GM19455 (cell line): ENCODE measurements at regions not wholly inside any gene's neighbourhood (a gene's known extent, or its start where the extent isn't known, plus 50 kb on each side); places are given as distances from the start of the nearest gene placed in this dataset.

Source experiments
- ATAC-seq: cut with Tn5 transposase; IDR thresholded peaks from one replicate; pipeline ENCODE4 v1.9.1; 2021; ENCODE audit not compliant: unreplicated experiment

DNA sequence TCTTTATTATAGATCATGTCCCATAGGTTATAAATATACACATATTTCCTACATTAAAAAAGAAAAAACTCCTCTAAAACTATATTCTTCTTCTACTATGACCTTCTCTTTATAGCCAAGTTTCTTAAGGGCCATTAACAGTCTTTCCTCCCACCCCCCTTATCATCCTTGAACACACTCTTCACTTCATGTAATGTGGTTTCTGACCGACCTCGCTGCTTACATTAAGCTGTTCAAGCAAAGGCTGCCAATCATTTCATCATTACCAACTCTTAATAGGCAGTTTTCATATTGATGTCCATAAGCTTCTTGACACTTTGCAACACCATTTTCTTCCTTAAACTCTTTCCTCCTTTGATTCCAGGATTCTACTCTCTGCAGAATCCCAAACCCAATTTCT is 283.0 kb upstream of the PCSK5 start:
- no peak for ATAC-seq

DNA sequence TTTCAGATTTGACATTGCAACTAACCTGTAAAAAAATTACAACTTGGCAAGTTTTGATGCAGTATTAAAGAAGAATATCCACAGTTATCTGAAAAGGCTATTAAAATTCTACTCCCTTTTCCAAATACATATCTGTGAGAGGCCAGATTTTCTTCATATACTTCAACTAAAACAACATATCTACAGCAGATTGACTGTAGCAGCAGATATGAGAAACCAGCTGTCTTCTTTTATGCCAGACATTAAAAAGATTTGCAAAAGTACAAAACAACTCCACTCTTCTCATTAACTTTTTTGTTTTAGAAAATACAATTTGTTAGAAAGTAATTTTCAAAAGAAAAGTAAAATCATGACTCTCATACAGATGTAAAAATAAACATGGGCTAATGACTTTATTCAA is 281.1 kb upstream of the PCSK5 start:
- no peak for ATAC-seq

- ATAC-seq: no peak
These were observed 280.2 kb upstream of the PCSK5 start for GRCh38 chr9:75610246-75610645.

DNA sequence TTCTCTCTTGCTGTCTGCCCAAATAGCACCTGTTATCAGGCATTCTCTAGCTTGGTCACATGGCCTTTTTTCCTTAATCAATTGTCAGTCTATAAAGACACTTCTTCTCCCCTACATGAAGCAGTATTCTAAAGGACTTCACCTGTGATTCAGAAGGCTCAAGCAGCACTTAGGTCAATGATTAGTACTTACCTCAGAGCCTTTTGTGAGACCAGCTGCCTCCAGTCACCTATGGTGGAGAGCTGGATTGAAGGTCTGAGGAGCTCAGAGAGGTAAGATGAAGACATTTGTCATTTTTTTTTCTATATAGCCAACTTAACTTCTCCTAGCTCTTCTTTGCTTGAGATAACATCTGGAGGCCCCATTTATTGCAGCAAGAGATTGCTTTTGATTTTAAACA is 278.3 kb upstream of the PCSK5 start:
- no peak for ATAC-seq

- ATAC-seq: no peak
These were observed 277.7 kb upstream of the PCSK5 start for GRCh38 chr9:75612754-75613153.

GRCh38 chr9:75615284-75615683 is 275.2 kb upstream of the PCSK5 start:
- ATAC-seq: no peak

- no peak for ATAC-seq
These were observed 274.4 kb upstream of the PCSK5 start for GRCh38 chr9:75616052-75616451.

GRCh38 chr9:75616841-75617566 is 273.5 kb upstream of the PCSK5 start:
- ATAC-seq: no peak

DNA sequence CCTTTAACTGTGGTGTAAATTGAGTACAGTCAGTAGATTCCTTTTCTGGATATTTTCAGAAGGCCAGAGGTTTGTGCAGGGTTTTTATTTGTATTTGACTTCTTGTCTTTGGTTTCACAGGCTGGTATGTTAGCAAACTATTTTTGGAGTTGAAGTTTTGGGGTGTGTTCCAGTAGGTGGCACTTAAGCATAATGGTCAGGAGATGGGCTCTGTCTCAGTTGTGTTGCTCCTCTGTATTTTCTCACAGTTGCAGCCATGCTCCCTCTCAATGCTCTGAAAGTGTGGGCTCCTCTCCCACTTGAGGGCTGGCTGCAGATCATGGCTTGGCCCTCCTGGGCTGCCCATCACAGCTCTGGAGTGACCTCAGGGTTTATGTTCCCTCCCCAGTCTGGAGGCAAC is 267.0 kb upstream of the PCSK5 start:
- ATAC-seq: no peak

DNA sequence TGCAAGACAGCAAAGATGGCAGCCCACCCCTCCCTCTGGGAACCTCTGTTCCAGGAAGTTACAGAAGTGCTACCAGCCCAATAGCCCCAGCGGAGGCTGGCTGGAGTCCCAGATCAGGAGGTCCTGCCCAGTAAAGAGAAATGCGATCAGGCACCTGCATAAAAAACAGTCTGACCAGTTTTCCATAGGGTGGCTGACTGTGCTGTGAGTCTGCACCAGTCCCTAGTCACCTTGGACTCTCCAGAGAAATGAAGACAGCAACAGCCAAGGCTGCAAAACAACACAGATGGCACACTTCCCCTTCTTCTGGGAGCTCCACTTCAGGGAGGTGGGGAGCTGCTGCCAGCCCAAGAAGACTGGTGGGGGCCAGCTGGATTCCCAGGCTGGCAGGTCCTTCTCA is 265.5 kb upstream of the PCSK5 start:
- no peak for ATAC-seq

DNA sequence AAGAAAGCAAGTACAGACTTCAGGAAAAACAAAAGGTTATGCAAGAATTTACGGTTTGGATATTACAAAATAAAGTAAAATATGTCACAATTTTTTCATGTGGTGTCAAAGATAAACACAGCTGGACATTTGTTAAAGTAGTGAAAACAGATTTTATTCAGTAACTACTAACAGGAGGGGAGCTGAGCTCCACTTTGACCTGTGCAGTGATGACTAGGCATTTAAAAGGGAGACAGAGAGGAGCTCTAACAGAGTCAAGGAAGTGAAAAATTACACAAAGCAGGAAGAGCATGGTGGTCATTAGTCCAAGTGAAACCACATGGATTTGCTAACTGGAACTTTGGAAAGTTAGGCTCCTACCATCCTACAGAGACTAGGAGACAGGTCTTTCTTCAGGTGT is 263.6 kb upstream of the PCSK5 start:
- ATAC-seq: no peak

GRCh38 chr9:75628952-75629351 is 261.5 kb upstream of the PCSK5 start:
- no peak for ATAC-seq

- no peak for ATAC-seq
These were observed 256.9 kb upstream of the PCSK5 start for GRCh38 chr9:75633451-75634057.

GRCh38 chr9:75636427-75637045 is 253.9 kb upstream of the PCSK5 start:
- ATAC-seq: no peak

GRCh38 chr9:75639971-75640610 is 250.4 kb upstream of the PCSK5 start:
- no peak for ATAC-seq

GRCh38 chr9:75642522-75642921 is 248.0 kb upstream of the PCSK5 start:
- ATAC-seq: no peak

GRCh38 chr9:75644649-75645048 is 245.8 kb upstream of the PCSK5 start:
- no peak for ATAC-seq

- ATAC-seq: no peak
These were observed 242.4 kb upstream of the PCSK5 start for GRCh38 chr9:75648034-75648433.

DNA sequence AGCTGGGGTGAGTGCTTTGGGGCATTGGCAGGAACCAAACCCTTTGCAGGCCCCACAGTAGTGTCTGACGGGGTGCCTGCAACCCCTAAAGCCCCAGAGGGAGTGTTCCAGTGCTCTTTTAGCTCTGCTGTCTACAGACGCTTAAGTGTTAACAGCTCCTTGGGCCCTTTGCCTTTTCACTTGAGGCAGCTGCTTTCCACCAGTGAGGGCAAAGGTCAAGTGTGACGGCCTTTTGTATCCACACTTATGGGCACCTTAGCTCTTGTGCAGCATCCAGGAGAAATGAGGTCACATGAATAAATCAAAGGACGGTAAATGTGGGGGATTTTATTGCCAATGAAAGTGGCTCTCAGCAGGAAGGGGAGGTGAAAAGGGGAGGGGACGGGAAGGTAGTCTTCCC is 241.4 kb upstream of the PCSK5 start:
- ATAC-seq: no peak

DNA sequence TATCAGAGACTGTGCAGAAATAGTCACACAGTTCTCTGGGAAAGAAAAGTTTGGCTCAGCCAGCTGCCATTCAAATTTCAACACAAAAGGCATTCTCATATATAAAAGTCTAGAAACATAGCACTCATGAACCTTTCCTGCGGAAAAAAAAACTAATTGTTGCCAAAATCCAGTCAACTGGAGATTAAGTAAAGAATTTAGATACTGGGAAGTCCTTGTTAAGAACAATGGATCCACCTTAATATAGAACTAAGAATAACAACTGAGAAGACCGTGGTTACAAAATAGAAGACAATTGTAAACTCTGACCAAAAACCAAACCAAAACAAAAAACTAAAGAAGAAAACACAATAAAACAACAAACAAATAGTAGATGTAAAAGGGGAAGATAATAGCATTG is 238.8 kb upstream of the PCSK5 start:
- ATAC-seq: no peak

- ATAC-seq: no peak
These were observed 237.1 kb upstream of the PCSK5 start for GRCh38 chr9:75653335-75653734.

GRCh38 chr9:75653750-75654149 is 236.7 kb upstream of the PCSK5 start:
- no peak for ATAC-seq
